Naive thymus-derived CD4-positive, alpha-beta T cell (primary cell): ENCODE measurements at regions not wholly inside any gene's neighbourhood (a gene's known extent, or its start where the extent isn't known, plus 50 kb on each side); places are given as distances from the start of the nearest gene placed in this dataset.

Source experiments
- ATAC-seq: fragments of 150-1000 bp; cut with Tn5 transposase; 2 replicates; pipeline ENCODE4 v1.10.0; 2021; ENCODE audit warnings: mild to moderate bottlenecking, moderate library complexity
- CTCF ChIA-PET: fragments of 350-600 bp; sonication (Branson Sonifier 250); formaldehyde crosslinking; loops from one replicate; lab custom pipeline; 2021; ENCODE audit warnings: antibody characterized with exemption; lab: Charles Lee
- POLR2A ChIA-PET: fragments of 350-600 bp; sonication (Branson Sonifier 250); formaldehyde crosslinking; loops from one replicate; lab custom pipeline; 2021; ENCODE audit warnings: antibody characterized with exemption, inconsistent platforms; lab: Charles Lee
- DNase-seq, 9 donors: peaks; one replicate each; pipeline versions ENCODE4 v3.0.0 to v3.0.0-alpha.2; 2020 to 2022; ENCODE audit warnings: mixed read lengths in 1 of 9
- H3K27ac ChIP-seq: one replicate; pipeline ENCODE4 v1.7.0; 2013; ENCODE audit warnings: mild to moderate bottlenecking, low read depth, low read length, moderate library complexity
- H3K27me3 ChIP-seq, 2 donors: one replicate each; pipeline ENCODE4 v1.7.0; 2013; ENCODE audit warnings: low read length in 2 of 2, mild to moderate bottlenecking in 2 of 2, moderate library complexity in 2 of 2; ENCODE audit not compliant: control insufficient read depth in 2 of 2, insufficient read depth in 2 of 2
- H3K36me3 ChIP-seq, 3 experiments: 1 replicate in 2 of 3; 2 replicates in 1 of 3; pipeline ENCODE4 v1.7.0; 2013; ENCODE audit warnings: low read length in 3 of 3, mild to moderate bottlenecking in 3 of 3, moderate library complexity in 1 of 3; ENCODE audit not compliant: insufficient read depth in 3 of 3, control insufficient read depth in 2 of 3
- H3K4me1 ChIP-seq, 2 donors: one replicate each; pipeline ENCODE4 v1.7.0; 2013; ENCODE audit warnings: low read length in 2 of 2, mild to moderate bottlenecking in 2 of 2, moderate library complexity in 1 of 2; ENCODE audit not compliant: control insufficient read depth in 2 of 2, insufficient read depth in 2 of 2
- H3K4me3 ChIP-seq: 2 replicates; pipeline ENCODE4 v1.7.0; 2013; ENCODE audit warnings: mild to moderate bottlenecking, low read length
- H3K9me3 ChIP-seq, 3 experiments: 1 replicate in 2 of 3; 2 replicates in 1 of 3; pipeline ENCODE4 v1.7.0; 2013; ENCODE audit warnings: low read length in 3 of 3; ENCODE audit not compliant: control insufficient read depth in 2 of 3
- H3K27ac Mint-ChIP-seq, 9 donors: one replicate each; pipeline ENCODE4 v1.8.0; 2020 to 2022; ENCODE audit warnings: mixed read lengths in 9 of 9, mild to moderate bottlenecking in 8 of 9, moderate library complexity in 5 of 9, inconsistent platforms in 2 of 9
- H3K27me3 Mint-ChIP-seq, 5 donors: one replicate each; pipeline ENCODE4 v1.8.0; 2021 to 2022; ENCODE audit warnings: mixed read lengths in 5 of 5, mild to moderate bottlenecking in 1 of 5
- H3K36me3 Mint-ChIP-seq, 5 donors: one replicate each; pipeline ENCODE4 v1.8.0; 2020 to 2022; ENCODE audit warnings: mixed read lengths in 5 of 5, mild to moderate bottlenecking in 3 of 5, inconsistent platforms in 1 of 5
- H3K4me1 Mint-ChIP-seq, 7 donors: one replicate each; pipeline ENCODE4 v1.8.0; 2020 to 2022; ENCODE audit warnings: mixed read lengths in 7 of 7, mild to moderate bottlenecking in 3 of 7, inconsistent platforms in 1 of 7
- H3K4me3 Mint-ChIP-seq, 10 donors: one replicate each; pipeline ENCODE4 v1.8.0; 2020 to 2022; ENCODE audit warnings: mild to moderate bottlenecking in 10 of 10, mixed read lengths in 10 of 10, moderate library complexity in 6 of 10, inconsistent platforms in 2 of 10
- H3K9me3 Mint-ChIP-seq, 11 donors: one replicate each; pipeline ENCODE4 v1.8.0; 2020 to 2022; ENCODE audit warnings: mixed read lengths in 11 of 11, mild to moderate bottlenecking in 4 of 11, inconsistent platforms in 1 of 11, moderate library complexity in 1 of 11
- intact Hi-C, 2 donors: fragments of 100-400 bp; cut with micrococcal nuclease; formaldehyde crosslinking; loops; one replicate each; pipeline ENCODE4 v1.15.1; 2023

DNA sequence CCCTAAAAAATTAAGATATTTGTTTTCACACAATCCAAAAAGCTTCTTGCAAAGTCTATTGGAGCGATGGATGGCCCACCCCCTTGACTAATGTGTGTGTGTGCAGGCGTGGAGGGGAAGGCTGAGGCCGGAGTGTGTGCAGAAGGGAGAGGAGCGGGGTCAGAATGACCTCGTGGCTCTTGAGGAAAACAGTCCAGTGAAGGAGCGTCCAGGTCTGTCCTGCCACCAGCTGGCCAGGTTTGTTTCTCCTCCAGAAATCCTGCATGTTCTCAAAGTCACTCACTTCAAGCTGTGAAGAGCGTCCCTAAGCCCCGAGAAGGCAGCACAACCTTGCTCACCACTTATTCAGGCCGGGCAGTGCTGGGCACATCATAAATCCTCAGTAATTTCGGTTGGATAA, 69.5 kb upstream of the SSX2IP start:
- ATAC-seq, result no peak
- intact Hi-C loops, result loop anchor here (10.0 kb wide), 2 partner anchors 95 to 455 kb away; partner anchors contain the start of gene SAMD13 (in 1 of the 2)
- Mint-ChIP-seq H3K9me3 (peaks cover 0 to 1% (median 0%) of the 10 kb centered on the region in 11 donors), H3K36me3 (peaks cover 0 to 4% (median 0%) of the 10 kb centered on the region in 5 donors), H3K4me1 (peaks cover 5 to 8% (median 7%) of the 10 kb centered on the region in 7 donors), H3K27me3 (peaks cover 0 to 26% (median 12%) of the 10 kb centered on the region in 5 donors), H3K27ac (no peak overlapping the region), H3K4me3 (no peak overlapping the region)
- Histone ChIP-seq H3K9me3 (no peaks in the 10 kb centered on the region), H3K27me3 (no peaks in the 10 kb centered on the region), H3K27ac (no peak overlapping the region), H3K36me3 (no peaks in the 10 kb centered on the region), H3K4me3 (no peak overlapping the region), H3K4me1 (no peaks in the 10 kb centered on the region)
- DNase-seq, result no peak
- CTCF ChIA-PET, result interaction anchor here (0.7 kb wide), 1 partner anchor 46 kb away, joined by 3 read pairs; no protein-coding TSS in a partner anchor
- POLR2A ChIA-PET, result interaction anchor here (0.5 kb wide), 1 partner anchor 310 kb away, joined by 3 read pairs; no protein-coding TSS in a partner anchor

DNA sequence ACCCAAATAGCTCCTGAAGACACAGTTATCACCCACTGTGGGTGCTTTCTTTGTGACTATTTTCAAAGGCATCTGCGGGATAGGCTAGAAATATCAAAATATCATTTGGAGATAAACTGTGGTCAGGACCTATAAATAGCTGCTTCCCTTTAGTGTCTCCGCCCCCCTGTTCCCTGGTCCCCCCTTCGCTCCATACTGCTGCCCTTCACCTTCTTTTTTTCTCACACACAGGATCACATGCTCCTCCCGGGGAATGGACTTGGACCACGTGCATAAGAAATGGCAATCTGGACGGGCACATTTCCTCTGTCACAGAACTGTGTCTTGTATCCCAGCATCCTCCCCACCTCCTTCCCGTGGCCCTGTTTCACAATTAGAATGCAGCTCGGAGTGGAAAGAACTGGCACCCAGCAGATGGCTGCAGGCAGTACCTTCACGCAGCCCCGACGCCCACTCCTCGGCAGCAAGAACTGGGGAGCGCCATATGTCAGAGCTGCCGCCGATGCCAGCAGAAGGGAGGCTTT, 68.8 kb upstream of the SSX2IP start:
- no peak overlapping the region for H3K27ac ChIP-seq
- DNase-seq (no peak), ATAC-seq (peak; percentile 24)
- H3K4me1 ChIP-seq, result no peaks in the 10 kb centered on the region
- H3K27ac Mint-ChIP-seq, result no peak overlapping the region
- ChIA-PET POLR2A (no interaction called here), CTCF (interaction anchor here (0.7 to 0.8 kb wide), 2 partner anchors 24 to 30 kb away, joined by 3 read pairs; no protein-coding TSS in a partner anchor)
- intact Hi-C loops, result loop anchor here (10.0 kb wide), 2 partner anchors 94 to 454 kb away; partner anchors contain the start of gene SAMD13 (in 1 of the 2)
- H3K36me3 ChIP-seq, result no peaks in the 10 kb centered on the region
- no peaks in the 10 kb centered on the region for H3K9me3 ChIP-seq
- peak overlapping the region; percentile 18 for H3K4me3 ChIP-seq
- no peaks in the 10 kb centered on the region for H3K27me3 ChIP-seq
- peaks cover 0 to 4% (median 0%) of the 10 kb centered on the region in 5 donors for H3K36me3 Mint-ChIP-seq
- peak overlapping the region; percentile 29 to 75 (median 54) for H3K4me3 Mint-ChIP-seq
- H3K27me3 Mint-ChIP-seq, result peaks cover 0 to 24% (median 10%) of the 10 kb centered on the region in 5 donors
- H3K9me3 Mint-ChIP-seq, result peaks cover 0 to 1% (median 0%) of the 10 kb centered on the region in 11 donors
- peaks cover 5 to 8% (median 7%) of the 10 kb centered on the region in 7 donors for H3K4me1 Mint-ChIP-seq

- Mint-ChIP-seq H3K4me3 (peak overlapping the region in 1 of 10 donors; percentile 56), H3K27me3 (peaks cover under 1 to 23% (median 11%) of the 10 kb centered on the region in 5 donors), H3K4me1 (peaks cover 6 to 8% (median 7%) of the 10 kb centered on the region in 7 donors), H3K9me3 (peaks cover 0 to 1% (median 0%) of the 10 kb centered on the region in 11 donors), H3K27ac (no peak overlapping the region), H3K36me3 (peaks cover 0 to 4% (median 0%) of the 10 kb centered on the region in 5 donors)
- ChIA-PET POLR2A (interaction anchor here (0.6 kb wide), 1 partner anchor 847 kb away, joined by 3 read pairs; no protein-coding TSS in a partner anchor), CTCF (interaction anchor here (0.7 kb wide), 1 partner anchor 31 kb away, joined by 3 read pairs; no protein-coding TSS in a partner anchor)
- no peaks in the 10 kb centered on the region for H3K36me3 ChIP-seq
- no peaks in the 10 kb centered on the region for H3K27me3 ChIP-seq
- intact Hi-C loops, result loop anchor here (10.0 kb wide), 2 partner anchors 94 to 454 kb away; partner anchors contain the start of gene SAMD13 (in 1 of the 2)
- H3K4me3 ChIP-seq, result no peak overlapping the region
- ATAC-seq (no peak), DNase-seq (no peak)
- H3K4me1 ChIP-seq, result no peaks in the 10 kb centered on the region
- no peaks in the 10 kb centered on the region for H3K9me3 ChIP-seq
- H3K27ac ChIP-seq, result no peak overlapping the region
Measured at GRCh38 chr1:84758476-84758875, 68.2 kb upstream of the SSX2IP start.

GRCh38 chr1:84757301-84757700, 67.0 kb upstream of the SSX2IP start:
- ATAC-seq, result no peak
- Histone ChIP-seq H3K36me3 (no peaks in the 10 kb centered on the region), H3K27ac (no peak overlapping the region), H3K9me3 (no peaks in the 10 kb centered on the region), H3K4me3 (no peak overlapping the region), H3K27me3 (no peaks in the 10 kb centered on the region), H3K4me1 (no peaks in the 10 kb centered on the region)
- intact Hi-C loops, result loop anchor here (1.0 to 10.0 kb wide), 3 partner anchors 92 to 452 kb away; partner anchors contain the start of gene SAMD13 (in 1 of the 2)
- POLR2A ChIA-PET, result interaction anchor here (0.6 kb wide), 1 partner anchor 324 kb away, joined by 5 read pairs; no protein-coding TSS in a partner anchor
- CTCF ChIA-PET, result interaction anchor here (1.2 kb wide), 1 partner anchor 315 kb away, joined by 3 read pairs; no protein-coding TSS in a partner anchor
- no peak overlapping the region for H3K27ac Mint-ChIP-seq
- peaks cover 0 to 1% (median 0%) of the 10 kb centered on the region in 11 donors for H3K9me3 Mint-ChIP-seq
- no peak for DNase-seq
- H3K4me1 Mint-ChIP-seq, result peaks cover 7 to 12% (median 9%) of the 10 kb centered on the region in 7 donors
- no peaks in the 10 kb centered on the region for H3K36me3 Mint-ChIP-seq
- peaks cover 4 to 25% (median 19%) of the 10 kb centered on the region in 5 donors for H3K27me3 Mint-ChIP-seq
- H3K4me3 Mint-ChIP-seq, result no peak overlapping the region

GRCh38 chr1:84756455-84757082, 66.3 kb upstream of the SSX2IP start:
- POLR2A ChIA-PET, result interaction anchor here (0.6 kb wide), 1 partner anchor 323 kb away, joined by 5 read pairs; no protein-coding TSS in a partner anchor
- H3K27me3 Mint-ChIP-seq, result peaks cover 4 to 22% (median 18%) of the 10 kb centered on the region in 5 donors
- intact Hi-C loops, result loop anchor here (1.0 to 10.0 kb wide), 3 partner anchors 92 to 452 kb away; partner anchors contain the start of gene SAMD13 (in 1 of the 2)
- H3K4me1 Mint-ChIP-seq, result peaks cover 7 to 12% (median 9%) of the 10 kb centered on the region in 7 donors
- Histone ChIP-seq H3K27ac (no peak overlapping the region), H3K4me3 (no peak overlapping the region), H3K9me3 (no peaks in the 10 kb centered on the region), H3K4me1 (no peaks in the 10 kb centered on the region), H3K36me3 (no peaks in the 10 kb centered on the region), H3K27me3 (no peaks in the 10 kb centered on the region)
- H3K4me3 Mint-ChIP-seq, result no peak overlapping the region
- no peaks in the 10 kb centered on the region for H3K36me3 Mint-ChIP-seq
- DNase-seq (no peak), ATAC-seq (no peak)
- no peak overlapping the region for H3K27ac Mint-ChIP-seq
- CTCF ChIA-PET, result interaction anchor here (0.6 to 1.2 kb wide), 2 partner anchors 33 to 314 kb away, joined by 3 to 6 read pairs; no protein-coding TSS in a partner anchor
- H3K9me3 Mint-ChIP-seq, result peaks cover 0 to 1% (median 0%) of the 10 kb centered on the region in 11 donors

GRCh38 chr1:84756001-84756400, 65.7 kb upstream of the SSX2IP start:
- no peak overlapping the region for H3K27ac Mint-ChIP-seq
- Histone ChIP-seq H3K27me3 (no peaks in the 10 kb centered on the region), H3K4me3 (no peak overlapping the region), H3K27ac (no peak overlapping the region), H3K4me1 (no peaks in the 10 kb centered on the region), H3K36me3 (no peaks in the 10 kb centered on the region), H3K9me3 (no peaks in the 10 kb centered on the region)
- no peak for DNase-seq
- ATAC-seq, result no peak
- ChIA-PET POLR2A (no interaction called here), CTCF (interaction anchor here (0.6 kb wide), 1 partner anchor 32 kb away, joined by 6 read pairs; no protein-coding TSS in a partner anchor)
- intact Hi-C loops, result loop anchor here (10.0 kb wide), 2 partner anchors 91 to 451 kb away; partner anchors contain the start of gene SAMD13 (in 1 of the 2)
- H3K4me1 Mint-ChIP-seq, result peaks cover 7 to 12% (median 9%) of the 10 kb centered on the region in 7 donors
- H3K4me3 Mint-ChIP-seq, result no peak overlapping the region
- H3K27me3 Mint-ChIP-seq, result peaks cover 4 to 25% (median 19%) of the 10 kb centered on the region in 5 donors
- H3K9me3 Mint-ChIP-seq, result peaks cover 0 to 1% (median 0%) of the 10 kb centered on the region in 11 donors
- no peaks in the 10 kb centered on the region for H3K36me3 Mint-ChIP-seq
